ENCODE measurements at regions not wholly inside any gene's neighbourhood (a gene's known extent, or its start where the extent isn't known, plus 50 kb on each side); places are given as distances from the start of the nearest gene placed in this dataset.

- TF ChIP-seq, protein P1, sequence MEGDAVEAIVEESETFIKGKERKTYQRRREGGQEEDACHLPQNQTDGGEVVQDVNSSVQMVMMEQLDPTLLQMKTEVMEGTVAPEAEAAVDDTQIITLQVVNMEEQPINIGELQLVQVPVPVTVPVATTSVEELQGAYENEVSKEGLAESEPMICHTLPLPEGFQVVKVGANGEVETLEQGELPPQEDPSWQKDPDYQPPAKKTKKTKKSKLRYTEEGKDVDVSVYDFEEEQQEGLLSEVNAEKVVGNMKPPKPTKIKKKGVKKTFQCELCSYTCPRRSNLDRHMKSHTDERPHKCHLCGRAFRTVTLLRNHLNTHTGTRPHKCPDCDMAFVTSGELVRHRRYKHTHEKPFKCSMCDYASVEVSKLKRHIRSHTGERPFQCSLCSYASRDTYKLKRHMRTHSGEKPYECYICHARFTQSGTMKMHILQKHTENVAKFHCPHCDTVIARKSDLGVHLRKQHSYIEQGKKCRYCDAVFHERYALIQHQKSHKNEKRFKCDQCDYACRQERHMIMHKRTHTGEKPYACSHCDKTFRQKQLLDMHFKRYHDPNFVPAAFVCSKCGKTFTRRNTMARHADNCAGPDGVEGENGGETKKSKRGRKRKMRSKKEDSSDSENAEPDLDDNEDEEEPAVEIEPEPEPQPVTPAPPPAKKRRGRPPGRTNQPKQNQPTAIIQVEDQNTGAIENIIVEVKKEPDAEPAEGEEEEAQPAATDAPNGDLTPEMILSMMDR (IDR thresholded peaks at IDR 0.05): no peak
These were observed 52.0 kb downstream of the OLIG1 start for GRCh38 chr21:33121715-33122475.

GRCh38 chr21:33122507-33122906 lies 52.6 kb downstream of the OLIG1 start:
- H3K36me3 ChIP-seq: no peaks in the 10 kb centered on the region
- intact Hi-C loops (cut with DNase I; ENCODE audit: low total_unique reads): no loop called here
- DNase-seq: no peak
- peaks cover 0 to 6% (median 3%) of the 10 kb centered on the region in 4 donors for H3K4me1 ChIP-seq
- TF ChIP-seq, protein P1 (IDR thresholded peaks at IDR 0.05): no peak
- peaks cover 0 to 46% of the 10 kb centered on the region in 2 donors for H3K27me3 ChIP-seq
- H3K27ac ChIP-seq: no peak overlapping the region
- no peaks in the 10 kb centered on the region for H3K9me3 ChIP-seq
- no peak overlapping the region for H3K4me3 ChIP-seq

More at GRCh38 chr21:33121715-33122475, 52.0 kb downstream of the OLIG1 start:
- no peak overlapping the region for H3K4me3 ChIP-seq
- DNase-seq: no peak
- no peak overlapping the region for H3K27ac ChIP-seq
- intact Hi-C loops (cut with DNase I; ENCODE audit: low total_unique reads): no loop called here
- no peaks in the 10 kb centered on the region for H3K36me3 ChIP-seq
- peaks cover 0 to under 1% (median 0%) of the 10 kb centered on the region in 4 donors for H3K4me1 ChIP-seq
- H3K27me3 ChIP-seq: peaks cover 0 to 52% of the 10 kb centered on the region in 2 donors
- no peaks in the 10 kb centered on the region for H3K9me3 ChIP-seq

DNA sequence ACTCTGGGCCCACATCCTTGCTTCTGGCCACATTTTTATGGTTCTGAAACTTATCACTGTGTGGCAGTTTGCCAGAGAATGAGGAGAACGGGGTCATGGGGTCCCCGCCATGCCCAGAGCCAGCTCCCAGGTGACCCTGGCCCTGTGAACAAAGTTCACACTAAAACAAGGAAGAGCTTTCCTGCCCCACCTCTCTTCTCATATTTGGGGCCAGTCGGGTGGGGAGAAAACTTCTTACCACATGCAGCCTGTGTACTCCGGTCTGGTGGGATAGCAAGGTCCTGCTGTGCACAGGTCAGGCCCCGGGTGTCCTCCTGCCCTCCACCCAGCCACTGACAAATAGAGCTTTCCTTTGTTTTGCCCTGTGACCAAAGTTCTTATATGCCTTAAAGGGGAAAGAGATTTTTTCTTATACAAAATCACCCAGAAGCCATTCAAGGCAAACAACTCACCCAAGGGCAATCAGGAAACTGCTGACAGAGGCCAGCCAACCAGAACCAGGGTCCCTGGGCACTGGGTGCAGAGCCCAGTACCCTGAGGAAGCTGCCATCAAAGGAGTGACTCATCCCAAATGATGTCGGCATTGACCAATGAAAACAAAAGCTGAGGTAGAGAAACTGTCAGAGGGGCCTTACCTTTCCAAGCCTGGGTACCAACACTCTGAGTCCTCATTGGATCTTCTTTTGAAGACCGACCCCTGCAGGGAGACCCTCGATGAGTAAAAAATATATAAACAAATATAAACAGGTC lies 53.6 kb downstream of the OLIG1 start:
- TF ChIP-seq, protein P1 (IDR thresholded peaks at IDR 0.05): no peak
- Histone ChIP-seq H3K4me1 (peaks cover 0 to 8% (median 3%) of the 10 kb centered on the region in 4 donors), H3K27me3 (peaks cover 0 to 46% of the 10 kb centered on the region in 2 donors), H3K27ac (no peak overlapping the region), H3K36me3 (no peaks in the 10 kb centered on the region), H3K4me3 (no peak overlapping the region), H3K9me3 (no peaks in the 10 kb centered on the region)
- intact Hi-C loops (cut with DNase I; ENCODE audit: low total_unique reads): no loop called here
- no peak for DNase-seq

DNA sequence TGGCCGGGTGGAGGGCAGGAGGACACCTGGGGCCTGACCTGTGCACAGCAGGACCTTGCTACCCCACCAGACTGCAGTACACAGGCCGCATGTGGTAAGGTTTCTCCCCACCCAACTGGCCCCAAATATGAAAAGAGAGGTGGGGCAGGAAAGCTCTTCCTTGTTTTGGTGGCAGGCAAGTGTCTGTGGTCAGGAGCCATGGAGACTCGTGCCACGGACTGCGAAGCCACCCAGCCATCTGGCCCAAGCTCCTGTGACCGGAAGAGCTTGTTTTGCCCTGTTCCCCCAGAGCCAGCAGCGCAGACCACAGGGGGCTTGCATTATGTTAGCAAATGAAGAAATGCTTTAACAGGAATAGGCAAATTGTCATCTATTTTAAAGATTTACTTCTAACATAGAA lies 54.9 kb downstream of the OLIG1 start:
- intact Hi-C loops (cut with DNase I; ENCODE audit: low total_unique reads): no loop called here

DNA sequence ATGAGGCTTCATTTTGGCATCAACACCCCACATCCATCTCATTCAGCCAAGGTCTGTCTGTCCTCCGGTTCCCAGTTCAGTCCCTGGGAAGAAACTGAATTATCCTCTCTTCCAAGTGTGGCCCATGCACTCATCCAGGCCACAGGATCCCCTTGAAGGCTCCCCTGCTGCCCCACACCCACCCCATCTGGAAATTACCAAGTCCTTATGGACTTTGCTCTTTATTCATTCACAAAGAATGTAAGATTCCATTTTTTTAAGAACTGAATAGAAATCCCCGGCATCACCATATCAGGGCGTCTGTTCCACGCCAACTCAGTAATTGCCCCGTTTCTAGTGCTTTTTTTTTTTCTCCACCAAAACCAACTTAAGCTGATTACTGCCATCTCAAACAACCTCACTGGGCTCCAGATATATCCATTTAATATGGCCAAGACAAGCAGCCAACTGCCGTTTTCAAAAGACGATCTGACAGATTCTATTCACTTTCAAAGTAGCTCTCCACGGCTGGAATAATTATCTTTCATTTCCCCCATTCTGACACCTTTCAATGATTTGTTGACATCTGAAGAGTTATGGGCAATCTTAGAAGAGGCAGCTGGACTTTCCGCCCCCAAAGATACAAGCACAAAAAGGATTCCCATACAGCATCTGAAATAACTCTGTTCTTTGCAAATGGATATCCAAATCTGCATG lies 55.9 kb downstream of the OLIG1 start:
- H3K27ac ChIP-seq: no peak overlapping the region
- H3K4me1 ChIP-seq: peaks cover 0 to 8% (median 3%) of the 10 kb centered on the region in 4 donors
- no peak overlapping the region for H3K4me3 ChIP-seq
- no peaks in the 10 kb centered on the region for H3K9me3 ChIP-seq
- TF ChIP-seq, protein P1 (IDR thresholded peaks at IDR 0.05): no peak
- peaks cover 0 to 59% of the 10 kb centered on the region in 2 donors for H3K27me3 ChIP-seq
- H3K36me3 ChIP-seq: no peaks in the 10 kb centered on the region
- no peak for DNase-seq
- intact Hi-C loops (cut with DNase I; ENCODE audit: low total_unique reads): no loop called here

More for the DNA sequence above, 54.9 kb downstream of the OLIG1 start:
- H3K27ac ChIP-seq: no peak overlapping the region
- H3K4me3 ChIP-seq: no peak overlapping the region
- peaks cover 0 to 8% (median 3%) of the 10 kb centered on the region in 4 donors for H3K4me1 ChIP-seq
- TF ChIP-seq, protein P1 (IDR thresholded peaks at IDR 0.05): no peak
- H3K9me3 ChIP-seq: no peaks in the 10 kb centered on the region
- no peak for DNase-seq
- peaks cover 0 to 55% of the 10 kb centered on the region in 2 donors for H3K27me3 ChIP-seq
- no peaks in the 10 kb centered on the region for H3K36me3 ChIP-seq

Measured in tibial artery (tissue), 4 donors.